SK-N-SH (cell line): ENCODE measurements at regions not wholly inside any gene's neighbourhood (a gene's known extent, or its start where the extent isn't known, plus 50 kb on each side); places are given as distances from the start of the nearest gene placed in this dataset.

Experiments used
- ELF1 ChIP-seq: IDR thresholded peaks from 2 replicates; pipeline ENCODE4 v1.4.0; 2012
- EP300 ChIP-seq, 2 experiments: IDR thresholded peaks; 2 replicates each; pipeline versions ENCODE4 v1.4.0 to v1.6.1; 2012; ENCODE audit warnings: borderline replicate concordance in 1 of 2, low read depth in 1 of 2, low read length in 1 of 2
- MXI1 ChIP-seq: IDR thresholded peaks from 2 replicates; pipeline ENCODE4 v1.6.1; 2012; ENCODE audit warnings: mild to moderate bottlenecking, low read depth, low read length, improper control_type of control experiment
- POLR2AphosphoS5 ChIP-seq: IDR thresholded peaks from 2 replicates; pipeline ENCODE4 v1.6.1; 2012; ENCODE audit warnings: low read depth, low read length
- RAD21 ChIP-seq: IDR thresholded peaks from 2 replicates; pipeline ENCODE4 v1.6.1; 2012; ENCODE audit warnings: mild to moderate bottlenecking, low read length
- RCOR1 ChIP-seq: fragments of 150-350 bp; IDR thresholded peaks from 2 replicates; pipeline ENCODE4 v1.6.1; 2017; ENCODE audit warnings: antibody characterized with exemption, low read length
- RXRA ChIP-seq: IDR thresholded peaks from 2 replicates; pipeline ENCODE4 v1.4.0; 2012; ENCODE audit warnings: low read depth, mild to moderate bottlenecking, borderline replicate concordance
- SIN3A ChIP-seq: IDR thresholded peaks from 2 replicates; pipeline ENCODE4 v1.6.1; 2012; ENCODE audit warnings: low read depth, mild to moderate bottlenecking, low read length, moderate library complexity, borderline replicate concordance
- TEAD4 ChIP-seq: IDR thresholded peaks from 2 replicates; pipeline ENCODE4 v1.4.0; 2012; ENCODE audit warnings: mild to moderate bottlenecking, borderline replicate concordance; ENCODE audit not compliant: insufficient read depth
- YY1 ChIP-seq: IDR thresholded peaks from 2 replicates; pipeline ENCODE4 v1.4.0; 2012; ENCODE audit warnings: low read depth, mild to moderate bottlenecking
- TF ChIP-seq, protein P1 (sequence below): fragments of 200-600 bp; sonication (generic); IDR thresholded peaks from 2 replicates; pipeline ENCODE4 v1.6.1; 2017; ENCODE audit warnings: antibody characterized with exemption, mild to moderate bottlenecking, moderate library complexity
- TF ChIP-seq, protein P2 (sequence below): IDR thresholded peaks from 2 replicates; pipeline ENCODE4 v1.4.0; 2012; ENCODE audit warnings: low read depth, borderline replicate concordance
- TF ChIP-seq, protein P3 (sequence below): IDR thresholded peaks from 2 replicates; pipeline ENCODE4 v1.6.1; 2012; ENCODE audit warnings: mild to moderate bottlenecking, low read depth, low read length, moderate library complexity

DNA sequence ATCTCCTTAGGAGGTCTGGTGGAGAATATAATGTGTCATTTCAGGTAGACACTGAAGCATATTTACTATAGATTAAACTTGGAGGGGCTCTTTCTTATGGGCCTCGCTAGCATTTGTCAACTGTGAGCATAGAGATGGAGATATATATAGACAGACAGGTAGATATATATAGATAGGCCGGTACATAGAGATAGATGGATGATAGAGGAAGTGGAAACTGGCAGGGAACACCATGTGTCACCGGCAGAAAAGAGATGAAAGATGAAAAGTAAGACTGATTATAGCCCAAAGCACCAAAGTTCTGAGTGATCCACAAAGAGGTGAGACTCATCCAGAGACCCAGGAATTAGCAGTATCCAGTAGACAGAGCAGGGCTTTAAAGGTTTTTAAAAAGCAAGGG is 268.1 kb downstream of the FBXW7 start:
- TF ChIP-seq, protein P1, sequence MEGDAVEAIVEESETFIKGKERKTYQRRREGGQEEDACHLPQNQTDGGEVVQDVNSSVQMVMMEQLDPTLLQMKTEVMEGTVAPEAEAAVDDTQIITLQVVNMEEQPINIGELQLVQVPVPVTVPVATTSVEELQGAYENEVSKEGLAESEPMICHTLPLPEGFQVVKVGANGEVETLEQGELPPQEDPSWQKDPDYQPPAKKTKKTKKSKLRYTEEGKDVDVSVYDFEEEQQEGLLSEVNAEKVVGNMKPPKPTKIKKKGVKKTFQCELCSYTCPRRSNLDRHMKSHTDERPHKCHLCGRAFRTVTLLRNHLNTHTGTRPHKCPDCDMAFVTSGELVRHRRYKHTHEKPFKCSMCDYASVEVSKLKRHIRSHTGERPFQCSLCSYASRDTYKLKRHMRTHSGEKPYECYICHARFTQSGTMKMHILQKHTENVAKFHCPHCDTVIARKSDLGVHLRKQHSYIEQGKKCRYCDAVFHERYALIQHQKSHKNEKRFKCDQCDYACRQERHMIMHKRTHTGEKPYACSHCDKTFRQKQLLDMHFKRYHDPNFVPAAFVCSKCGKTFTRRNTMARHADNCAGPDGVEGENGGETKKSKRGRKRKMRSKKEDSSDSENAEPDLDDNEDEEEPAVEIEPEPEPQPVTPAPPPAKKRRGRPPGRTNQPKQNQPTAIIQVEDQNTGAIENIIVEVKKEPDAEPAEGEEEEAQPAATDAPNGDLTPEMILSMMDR: no peak
- TF ChIP-seq, protein P2, sequence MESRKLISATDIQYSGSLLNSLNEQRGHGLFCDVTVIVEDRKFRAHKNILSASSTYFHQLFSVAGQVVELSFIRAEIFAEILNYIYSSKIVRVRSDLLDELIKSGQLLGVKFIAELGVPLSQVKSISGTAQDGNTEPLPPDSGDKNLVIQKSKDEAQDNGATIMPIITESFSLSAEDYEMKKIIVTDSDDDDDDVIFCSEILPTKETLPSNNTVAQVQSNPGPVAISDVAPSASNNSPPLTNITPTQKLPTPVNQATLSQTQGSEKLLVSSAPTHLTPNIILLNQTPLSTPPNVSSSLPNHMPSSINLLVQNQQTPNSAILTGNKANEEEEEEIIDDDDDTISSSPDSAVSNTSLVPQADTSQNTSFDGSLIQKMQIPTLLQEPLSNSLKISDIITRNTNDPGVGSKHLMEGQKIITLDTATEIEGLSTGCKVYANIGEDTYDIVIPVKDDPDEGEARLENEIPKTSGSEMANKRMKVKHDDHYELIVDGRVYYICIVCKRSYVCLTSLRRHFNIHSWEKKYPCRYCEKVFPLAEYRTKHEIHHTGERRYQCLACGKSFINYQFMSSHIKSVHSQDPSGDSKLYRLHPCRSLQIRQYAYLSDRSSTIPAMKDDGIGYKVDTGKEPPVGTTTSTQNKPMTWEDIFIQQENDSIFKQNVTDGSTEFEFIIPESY: no peak
- TF ChIP-seq SIN3A (no peak), TEAD4 (no peak), RAD21 (no peak), YY1 (no peak), ELF1 (no peak), EP300 (IDR thresholded peaks at IDR 0.05; ENCODE audit: borderline replicate concordance in 1 of 2, low read depth in 1 of 2, low read length in 1 of 2) (no peak), RCOR1 (no peak), MXI1 (no peak), RXRA (no peak), POLR2AphosphoS5 (no peak)
- TF ChIP-seq, protein P3, sequence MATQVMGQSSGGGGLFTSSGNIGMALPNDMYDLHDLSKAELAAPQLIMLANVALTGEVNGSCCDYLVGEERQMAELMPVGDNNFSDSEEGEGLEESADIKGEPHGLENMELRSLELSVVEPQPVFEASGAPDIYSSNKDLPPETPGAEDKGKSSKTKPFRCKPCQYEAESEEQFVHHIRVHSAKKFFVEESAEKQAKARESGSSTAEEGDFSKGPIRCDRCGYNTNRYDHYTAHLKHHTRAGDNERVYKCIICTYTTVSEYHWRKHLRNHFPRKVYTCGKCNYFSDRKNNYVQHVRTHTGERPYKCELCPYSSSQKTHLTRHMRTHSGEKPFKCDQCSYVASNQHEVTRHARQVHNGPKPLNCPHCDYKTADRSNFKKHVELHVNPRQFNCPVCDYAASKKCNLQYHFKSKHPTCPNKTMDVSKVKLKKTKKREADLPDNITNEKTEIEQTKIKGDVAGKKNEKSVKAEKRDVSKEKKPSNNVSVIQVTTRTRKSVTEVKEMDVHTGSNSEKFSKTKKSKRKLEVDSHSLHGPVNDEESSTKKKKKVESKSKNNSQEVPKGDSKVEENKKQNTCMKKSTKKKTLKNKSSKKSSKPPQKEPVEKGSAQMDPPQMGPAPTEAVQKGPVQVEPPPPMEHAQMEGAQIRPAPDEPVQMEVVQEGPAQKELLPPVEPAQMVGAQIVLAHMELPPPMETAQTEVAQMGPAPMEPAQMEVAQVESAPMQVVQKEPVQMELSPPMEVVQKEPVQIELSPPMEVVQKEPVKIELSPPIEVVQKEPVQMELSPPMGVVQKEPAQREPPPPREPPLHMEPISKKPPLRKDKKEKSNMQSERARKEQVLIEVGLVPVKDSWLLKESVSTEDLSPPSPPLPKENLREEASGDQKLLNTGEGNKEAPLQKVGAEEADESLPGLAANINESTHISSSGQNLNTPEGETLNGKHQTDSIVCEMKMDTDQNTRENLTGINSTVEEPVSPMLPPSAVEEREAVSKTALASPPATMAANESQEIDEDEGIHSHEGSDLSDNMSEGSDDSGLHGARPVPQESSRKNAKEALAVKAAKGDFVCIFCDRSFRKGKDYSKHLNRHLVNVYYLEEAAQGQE: no peak
